HEK293 (cell line): ENCODE measurements at regions not wholly inside any gene's neighbourhood (a gene's known extent, or its start where the extent isn't known, plus 50 kb on each side); places are given as distances from the start of the nearest gene placed in this dataset.
"Not testable (repeated sequence)": the region's sequence is repeated elsewhere in the genome, so short reads cannot be mapped to it uniquely, and the experiment has no call there.

Experiments
- CTCF ChIP-seq: fragments of 450-650 bp; formaldehyde crosslinking; IDR thresholded peaks from 2 replicates; pipeline ENCODE4 v1.5.1; 2016; ENCODE audit warnings: missing biosample characterization, missing genetic modification characterization
- INSM2 ChIP-seq: fragments of 450-650 bp; formaldehyde crosslinking; IDR thresholded peaks from 2 replicates; pipeline ENCODE4 v1.5.1; 2016; ENCODE audit warnings: missing biosample characterization, missing genetic modification characterization
- ZBTB44 ChIP-seq: fragments of 450-650 bp; IDR thresholded peaks from 2 replicates; pipeline ENCODE4 v1.5.1; 2018; ENCODE audit warnings: missing biosample characterization, mild to moderate bottlenecking, missing genetic modification characterization
- ZNF140 ChIP-seq: fragments of 450-650 bp; formaldehyde crosslinking; IDR thresholded peaks from 2 replicates; pipeline ENCODE4 v1.5.1; 2016; ENCODE audit warnings: missing biosample characterization, missing genetic modification characterization
- ZNF148 ChIP-seq: fragments of 450-650 bp; formaldehyde crosslinking; IDR thresholded peaks from 2 replicates; pipeline ENCODE4 v1.5.0; 2017; ENCODE audit warnings: missing biosample characterization, missing genetic modification characterization, borderline replicate concordance
- ZNF221 ChIP-seq: fragments of 450-650 bp; formaldehyde crosslinking; IDR thresholded peaks from 2 replicates; pipeline ENCODE4 v1.5.1; 2017; ENCODE audit warnings: missing biosample characterization, missing genetic modification characterization, borderline replicate concordance
- ZNF645 ChIP-seq: fragments of 450-650 bp; formaldehyde crosslinking; IDR thresholded peaks from 2 replicates; pipeline ENCODE4; 2016; ENCODE audit warnings: missing biosample characterization, missing genetic modification characterization
- ZSCAN30 ChIP-seq: fragments of 450-650 bp; IDR thresholded peaks from 2 replicates; pipeline ENCODE4 v1.5.1; 2018; ENCODE audit warnings: missing biosample characterization, mild to moderate bottlenecking, missing genetic modification characterization, moderate library complexity
- ZSCAN4 ChIP-seq: fragments of 450-650 bp; formaldehyde crosslinking; IDR thresholded peaks from 2 replicates; pipeline ENCODE4 v1.5.1; 2017; ENCODE audit warnings: missing biosample characterization, missing genetic modification characterization

- TF ChIP-seq ZBTB44 (tag by site-specific recombination); CTCF (tag by site-specific recombination); ZNF645 (tag by site-specific recombination); ZNF148 (tag by site-specific recombination); ZSCAN30 (tag by site-specific recombination); INSM2; ZSCAN4 (tag by site-specific recombination); ZNF221 (tag by site-specific recombination); ZNF140: not testable (repeated sequence)
These were observed 77.1 kb downstream of the SPRING1 start for GRCh38 chr12:116660740-116661139.
